ENCODE measurements at regions not wholly inside any gene's neighbourhood (a gene's known extent, or its start where the extent isn't known, plus 50 kb on each side); places are given as distances from the start of the nearest gene placed in this dataset.
A peak's percentile ranks its signal among the peaks of the same experiment; 100 is the strongest.

DNA sequence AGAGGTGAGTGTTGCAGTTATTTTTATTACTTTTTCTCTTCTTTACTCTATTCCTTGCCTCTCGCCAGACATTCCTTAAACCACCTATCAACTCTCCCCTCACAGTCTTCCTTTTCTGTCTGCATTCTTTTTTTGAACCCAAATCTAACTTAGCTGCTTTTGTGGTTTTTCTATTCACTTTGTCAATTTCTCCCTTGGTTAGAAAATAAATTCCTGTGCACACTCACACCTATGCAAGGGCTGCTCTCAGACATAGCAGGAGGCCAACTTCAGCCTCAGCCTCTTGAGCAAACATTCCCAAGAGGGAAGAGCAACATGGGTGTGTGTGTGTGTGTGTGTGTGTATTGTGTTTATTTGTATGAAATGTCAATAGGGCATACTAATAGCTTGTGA is 808.6 kb downstream of the RNF144A start:
- intact Hi-C loops (cut with micrococcal nuclease) = loop anchor here (1.0 to 5.0 kb wide), 2 partner anchors 299 to 956 kb away; partner anchors contain the start of gene ID2
- Mint-ChIP-seq H3K4me1 (ENCODE audit: low read depth) (peaks cover 18% of the 10 kb centered on the region), H3K9me3 (no peaks in the 10 kb centered on the region), H3K36me3 (ENCODE audit: low read depth) (no peaks in the 10 kb centered on the region), H3K4me3 (peak overlapping the region; percentile 30), H3K27me3 (ENCODE audit: low read depth) (no peaks in the 10 kb centered on the region), H3K27ac (peak overlapping the region; percentile 25)
- no peak for DNase-seq
- CTCF ChIA-PET = interaction anchor here (1.2 to 1.7 kb wide), 3 partner anchors 10 to 288 kb away, joined by 3 to 8 read pairs (median 4); no protein-coding TSS in a partner anchor

DNA sequence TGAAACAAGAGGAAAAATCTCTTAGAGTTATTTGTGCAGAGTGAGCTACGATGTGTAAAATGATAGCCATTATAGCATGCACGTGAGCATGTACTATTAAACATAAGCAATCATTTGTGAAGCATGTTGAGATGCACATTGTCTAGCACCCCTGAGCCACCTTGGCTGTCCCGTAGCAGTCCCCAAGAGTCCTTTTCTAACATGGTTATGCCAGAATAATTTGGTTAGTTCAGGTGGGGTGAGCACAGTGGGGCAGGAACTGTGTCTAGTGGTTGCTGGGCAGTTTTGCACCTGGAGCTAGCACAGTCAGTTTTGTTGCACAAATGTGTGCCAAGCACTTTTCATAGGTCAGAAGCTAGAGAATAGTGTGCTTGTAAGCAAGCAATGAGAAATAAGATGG is 809.8 kb downstream of the RNF144A start:
- Mint-ChIP-seq H3K4me3 (peak overlapping the region; percentile 39), H3K4me1 (ENCODE audit: low read depth) (peaks cover 20% of the 10 kb centered on the region), H3K9me3 (no peaks in the 10 kb centered on the region), H3K27ac (no peak overlapping the region), H3K27me3 (ENCODE audit: low read depth) (no peaks in the 10 kb centered on the region), H3K36me3 (ENCODE audit: low read depth) (no peaks in the 10 kb centered on the region)
- CTCF ChIA-PET = interaction anchor here (1.1 to 1.2 kb wide), 2 partner anchors 8 to 62 kb away, joined by 3 read pairs; no protein-coding TSS in a partner anchor
- intact Hi-C loops (cut with micrococcal nuclease) = loop anchor here (5.0 kb wide), 1 partner anchor 955 kb away; the partner anchor contains the start of gene ID2
- DNase-seq = no peak

DNA sequence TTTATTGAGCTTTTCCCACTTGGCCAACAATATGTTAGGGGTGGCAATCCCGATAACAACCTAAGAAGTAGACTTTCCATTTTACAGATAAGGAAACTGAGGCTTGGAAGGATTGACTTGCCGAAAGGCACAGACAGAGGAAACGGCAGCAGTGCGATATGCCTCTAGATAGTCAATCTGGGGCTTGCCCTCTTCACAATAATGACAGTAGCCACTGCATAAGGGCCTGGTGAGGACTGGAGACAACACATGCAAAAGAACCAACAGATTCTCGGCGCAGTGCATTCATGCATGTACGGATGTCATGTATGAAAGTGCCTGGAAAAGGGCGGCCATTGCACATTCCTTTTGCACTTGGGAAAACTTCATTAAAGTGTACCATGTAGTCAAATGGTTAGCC is 811.2 kb downstream of the RNF144A start:
- H3K27me3 Mint-ChIP-seq (ENCODE audit: low read depth) = no peaks in the 10 kb centered on the region
- CTCF ChIA-PET = no interaction called here
- peak overlapping the region; percentile 66 for H3K27ac Mint-ChIP-seq
- intact Hi-C loops (cut with micrococcal nuclease) = loop anchor here (5.0 kb wide), 1 partner anchor 954 kb away; the partner anchor contains the start of gene ID2
- DNase-seq = no peak
- no peaks in the 10 kb centered on the region for H3K9me3 Mint-ChIP-seq
- H3K4me1 Mint-ChIP-seq (ENCODE audit: low read depth) = peaks cover 20% of the 10 kb centered on the region
- H3K36me3 Mint-ChIP-seq (ENCODE audit: low read depth) = no peaks in the 10 kb centered on the region
- peak overlapping the region; percentile 37 for H3K4me3 Mint-ChIP-seq

DNA sequence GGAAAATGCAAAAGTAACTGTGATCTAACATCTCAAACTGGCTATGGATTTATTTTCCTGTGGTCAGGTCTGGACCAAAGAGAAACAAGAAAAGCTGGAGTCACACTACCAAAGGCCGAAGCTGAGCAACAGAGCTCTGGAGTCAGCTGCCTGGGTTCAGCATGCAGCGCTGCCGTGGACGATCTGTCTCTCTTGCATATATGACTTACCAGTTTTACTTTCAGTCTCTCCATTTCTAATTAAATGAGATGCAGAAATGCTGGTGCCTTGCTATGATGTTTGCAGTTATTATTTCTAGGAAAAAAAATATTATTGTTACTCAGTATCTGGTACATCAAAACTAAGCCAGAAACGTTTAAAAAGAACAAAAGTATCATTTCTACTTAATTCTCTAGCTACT is 813.2 kb downstream of the RNF144A start:
- peaks cover 16% of the 10 kb centered on the region for H3K4me1 Mint-ChIP-seq (ENCODE audit: low read depth)
- DNase-seq = peak; percentile 46
- intact Hi-C loops (cut with micrococcal nuclease) = no loop called here
- H3K4me3 Mint-ChIP-seq = peak overlapping the region; percentile 71
- CTCF ChIA-PET = interaction anchor here (0.8 to 1.6 kb wide), 3 partner anchors 10 to 304 kb away, joined by 3 to 4 read pairs (median 3); no protein-coding TSS in a partner anchor
- no peaks in the 10 kb centered on the region for H3K36me3 Mint-ChIP-seq (ENCODE audit: low read depth)
- H3K27ac Mint-ChIP-seq = peak overlapping the region; percentile 83
- H3K9me3 Mint-ChIP-seq = no peaks in the 10 kb centered on the region
- H3K27me3 Mint-ChIP-seq (ENCODE audit: low read depth) = no peaks in the 10 kb centered on the region

DNA sequence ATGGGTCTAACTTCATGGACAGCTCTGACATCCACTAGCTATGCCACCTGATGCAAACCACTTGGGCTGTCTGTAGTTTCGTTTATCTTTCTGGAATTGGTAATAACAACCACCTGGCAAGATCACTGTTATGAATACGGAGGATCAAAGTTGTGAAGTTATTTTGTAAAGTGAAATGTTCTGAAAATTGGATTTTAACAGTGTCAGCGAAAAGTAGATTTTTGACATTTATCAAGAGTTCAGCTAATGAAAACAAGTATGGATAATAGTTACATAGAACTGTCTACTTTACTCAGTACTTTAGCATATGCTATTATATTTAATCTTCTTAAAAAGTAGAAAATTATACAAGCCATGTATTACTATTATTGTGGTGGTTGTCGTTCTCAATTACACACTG is 813.8 kb downstream of the RNF144A start:
- H3K36me3 Mint-ChIP-seq (ENCODE audit: low read depth) = no peaks in the 10 kb centered on the region
- no peaks in the 10 kb centered on the region for H3K9me3 Mint-ChIP-seq
- peak overlapping the region; percentile 71 for H3K4me3 Mint-ChIP-seq
- intact Hi-C loops (cut with micrococcal nuclease) = no loop called here
- DNase-seq = no peak
- peaks cover 10% of the 10 kb centered on the region for H3K4me1 Mint-ChIP-seq (ENCODE audit: low read depth)
- CTCF ChIA-PET = interaction anchor here (0.8 to 1.6 kb wide), 3 partner anchors 10 to 304 kb away, joined by 3 to 4 read pairs (median 3); no protein-coding TSS in a partner anchor
- no peaks in the 10 kb centered on the region for H3K27me3 Mint-ChIP-seq (ENCODE audit: low read depth)
- H3K27ac Mint-ChIP-seq = peak overlapping the region; percentile 37

DNA sequence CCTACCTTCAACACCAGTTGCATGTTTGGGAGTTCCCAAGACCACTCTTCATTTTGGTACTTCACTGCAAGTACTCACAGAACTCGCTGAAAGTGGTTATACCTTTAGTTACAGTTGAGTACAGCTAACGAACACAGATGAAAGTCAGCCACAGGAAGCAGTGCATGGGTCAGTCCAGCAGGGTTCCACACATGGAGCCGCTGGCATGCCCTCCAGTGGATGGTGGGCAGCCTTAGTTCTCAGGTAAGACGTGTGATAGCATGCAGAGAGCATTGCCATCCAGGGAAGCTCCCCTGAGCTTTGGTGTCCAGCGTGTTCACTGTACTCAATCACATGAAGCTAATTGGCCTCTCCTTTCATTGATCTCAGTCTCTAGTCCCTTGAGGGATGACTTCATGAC is 815.3 kb downstream of the RNF144A start:
- Mint-ChIP-seq H3K4me1 (ENCODE audit: low read depth) (peaks cover 10% of the 10 kb centered on the region), H3K36me3 (ENCODE audit: low read depth) (no peaks in the 10 kb centered on the region), H3K27me3 (ENCODE audit: low read depth) (no peaks in the 10 kb centered on the region), H3K4me3 (no peak overlapping the region), H3K9me3 (no peaks in the 10 kb centered on the region), H3K27ac (no peak overlapping the region)
- CTCF ChIA-PET = no interaction called here
- no peak for DNase-seq
- intact Hi-C loops (cut with micrococcal nuclease) = no loop called here

DNA sequence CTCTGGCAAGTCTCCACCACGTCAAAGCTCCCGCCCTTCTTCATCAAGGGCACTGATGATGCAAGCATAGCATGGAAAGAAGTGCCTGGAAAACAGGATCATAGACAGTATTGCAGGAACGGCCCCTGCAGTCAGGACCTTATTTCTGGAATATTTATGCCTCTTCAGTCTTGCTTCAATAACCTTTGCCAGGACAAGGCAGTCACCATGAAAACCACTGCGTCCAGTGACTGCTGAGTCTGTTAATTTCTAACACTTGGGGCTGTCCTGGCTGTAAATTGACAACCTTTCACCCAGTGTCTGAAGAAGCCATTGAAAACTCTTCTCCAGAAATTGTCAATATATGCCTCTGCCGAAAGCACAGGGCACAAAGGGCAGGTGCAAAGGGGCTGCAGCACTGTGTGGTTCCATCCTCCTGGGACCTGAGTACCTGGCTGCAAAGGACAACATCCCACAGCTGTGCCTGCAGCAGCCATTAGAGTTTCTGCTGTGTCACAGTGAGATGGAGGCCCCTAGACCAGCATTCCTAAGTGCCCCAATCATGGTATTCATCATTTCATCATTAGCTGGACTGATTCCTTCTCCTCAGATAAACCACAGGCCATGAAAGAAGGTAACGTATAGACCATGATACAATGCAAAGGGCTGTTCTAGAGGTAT is 819.6 kb downstream of the RNF144A start:
- no peak for DNase-seq
- CTCF ChIA-PET = no interaction called here
- Mint-ChIP-seq H3K27ac (no peak overlapping the region), H3K4me3 (no peak overlapping the region), H3K36me3 (ENCODE audit: low read depth) (no peaks in the 10 kb centered on the region), H3K4me1 (ENCODE audit: low read depth) (peaks cover 6% of the 10 kb centered on the region), H3K27me3 (ENCODE audit: low read depth) (no peaks in the 10 kb centered on the region), H3K9me3 (no peaks in the 10 kb centered on the region)
- intact Hi-C loops (cut with micrococcal nuclease) = no loop called here

DNA sequence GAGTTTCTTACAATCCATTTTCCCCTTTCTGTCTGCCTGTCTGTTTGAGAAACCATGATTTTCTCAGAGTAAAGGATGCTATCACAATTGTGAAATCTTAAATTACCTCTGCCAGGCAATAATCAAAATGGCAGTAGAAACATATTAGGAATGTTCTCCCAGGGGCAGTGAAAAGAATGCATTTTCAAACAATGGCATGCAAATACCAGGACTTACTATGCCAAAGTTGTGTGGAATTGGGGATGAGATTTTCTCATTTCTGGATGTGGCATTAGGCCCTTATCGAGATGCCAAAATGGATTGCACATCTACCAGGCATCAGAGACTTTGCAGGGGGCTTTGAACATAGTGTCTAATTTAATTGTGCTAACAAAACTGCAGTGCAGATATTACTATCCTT is 821.4 kb downstream of the RNF144A start:
- DNase-seq = no peak
- intact Hi-C loops (cut with micrococcal nuclease) = no loop called here
- Mint-ChIP-seq H3K27ac (no peak overlapping the region), H3K27me3 (ENCODE audit: low read depth) (no peaks in the 10 kb centered on the region), H3K9me3 (no peaks in the 10 kb centered on the region), H3K4me1 (ENCODE audit: low read depth) (peaks cover 8% of the 10 kb centered on the region), H3K36me3 (ENCODE audit: low read depth) (no peaks in the 10 kb centered on the region), H3K4me3 (no peak overlapping the region)
- CTCF ChIA-PET = interaction anchor here (0.8 kb wide), 1 partner anchor 11 kb away, joined by 3 read pairs; no protein-coding TSS in a partner anchor

DNA sequence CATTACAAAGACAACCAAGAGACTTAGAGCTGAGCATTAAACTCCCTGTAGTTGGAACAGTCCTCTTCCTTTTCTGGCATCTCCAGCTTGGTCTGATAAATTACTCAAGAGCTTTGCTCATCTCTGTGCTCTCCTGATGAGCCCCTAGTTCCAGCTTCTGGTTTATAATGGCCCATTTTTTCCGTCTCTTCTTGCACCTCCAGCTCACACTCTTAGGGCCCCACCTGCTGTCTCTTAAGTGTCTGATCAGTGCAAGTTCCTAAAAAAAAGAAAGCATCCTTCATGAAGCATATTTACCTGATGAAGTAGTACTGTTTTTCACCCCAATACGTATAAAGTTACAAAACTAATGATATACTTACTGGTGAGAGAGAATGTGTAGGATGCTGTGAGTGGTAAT is 822.9 kb downstream of the RNF144A start:
- H3K4me1 Mint-ChIP-seq (ENCODE audit: low read depth) = peaks cover 12% of the 10 kb centered on the region
- no peak for DNase-seq
- no peak overlapping the region for H3K27ac Mint-ChIP-seq
- intact Hi-C loops (cut with micrococcal nuclease) = loop anchor here (2.0 to 5.0 kb wide), 2 partner anchors 311 to 643 kb away; no protein-coding TSS in a partner anchor
- no peak overlapping the region for H3K4me3 Mint-ChIP-seq
- H3K9me3 Mint-ChIP-seq = no peaks in the 10 kb centered on the region
- no peaks in the 10 kb centered on the region for H3K36me3 Mint-ChIP-seq (ENCODE audit: low read depth)
- no peaks in the 10 kb centered on the region for H3K27me3 Mint-ChIP-seq (ENCODE audit: low read depth)
- CTCF ChIA-PET = interaction anchor here (1.1 to 2.4 kb wide), 6 partner anchors 9 to 942 kb away, joined by 3 to 18 read pairs (median 4); no protein-coding TSS in a partner anchor

DNA sequence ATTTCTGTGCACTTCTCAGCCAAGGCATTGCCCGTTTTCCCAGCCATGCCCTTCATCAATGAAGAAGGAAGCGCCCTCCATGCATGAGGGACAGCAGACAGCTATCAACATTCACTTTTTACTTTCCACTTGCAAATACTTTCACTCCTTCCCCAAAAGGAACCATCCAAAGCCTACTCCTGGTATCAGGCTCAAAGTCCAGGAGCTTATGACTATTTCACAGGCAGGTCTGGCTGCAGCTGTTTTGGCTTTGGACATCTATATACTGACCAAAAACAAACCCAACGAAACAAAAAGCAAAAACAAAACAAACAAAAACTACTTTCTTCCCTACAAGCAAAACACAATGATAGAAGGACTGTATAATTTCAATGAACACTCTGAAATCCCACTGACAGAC is 825.1 kb downstream of the RNF144A start:
- no peak for DNase-seq
- peaks cover 1% of the 10 kb centered on the region for H3K27me3 Mint-ChIP-seq (ENCODE audit: low read depth)
- H3K4me1 Mint-ChIP-seq (ENCODE audit: low read depth) = peaks cover 12% of the 10 kb centered on the region
- CTCF ChIA-PET = no interaction called here
- intact Hi-C loops (cut with micrococcal nuclease) = loop anchor here (5.0 kb wide), 1 partner anchor 645 kb away; no protein-coding TSS in a partner anchor
- H3K4me3 Mint-ChIP-seq = no peak overlapping the region
- H3K36me3 Mint-ChIP-seq (ENCODE audit: low read depth) = no peaks in the 10 kb centered on the region
- H3K27ac Mint-ChIP-seq = no peak overlapping the region
- no peaks in the 10 kb centered on the region for H3K9me3 Mint-ChIP-seq

DNA sequence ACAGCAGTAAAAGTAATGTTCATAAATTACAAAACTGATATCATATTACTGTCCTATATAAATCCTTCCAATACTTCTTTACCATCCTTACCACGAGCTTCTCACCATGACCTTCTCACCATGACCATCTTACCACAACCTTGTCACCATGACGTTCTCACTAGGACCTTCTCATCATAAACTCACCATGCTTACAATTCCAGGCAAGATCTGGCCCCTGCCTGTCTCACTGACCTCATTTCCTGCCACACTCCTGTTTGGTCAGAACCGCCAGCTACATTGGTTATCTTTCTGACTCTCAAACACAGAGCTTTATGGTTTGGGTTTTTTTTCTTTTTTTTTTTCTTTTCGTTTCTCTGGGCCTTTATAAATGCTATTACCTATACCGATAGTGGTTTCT is 827.6 kb downstream of the RNF144A start:
- no peak overlapping the region for H3K4me3 Mint-ChIP-seq
- CTCF ChIA-PET = no interaction called here
- no peaks in the 10 kb centered on the region for H3K9me3 Mint-ChIP-seq
- H3K27ac Mint-ChIP-seq = no peak overlapping the region
- H3K27me3 Mint-ChIP-seq (ENCODE audit: low read depth) = peaks cover 1% of the 10 kb centered on the region
- DNase-seq = peak; percentile 29
- peaks cover 11% of the 10 kb centered on the region for H3K4me1 Mint-ChIP-seq (ENCODE audit: low read depth)
- intact Hi-C loops (cut with micrococcal nuclease) = loop anchor here (5.0 kb wide), 1 partner anchor 648 kb away; no protein-coding TSS in a partner anchor
- H3K36me3 Mint-ChIP-seq (ENCODE audit: low read depth) = no peaks in the 10 kb centered on the region

DNA sequence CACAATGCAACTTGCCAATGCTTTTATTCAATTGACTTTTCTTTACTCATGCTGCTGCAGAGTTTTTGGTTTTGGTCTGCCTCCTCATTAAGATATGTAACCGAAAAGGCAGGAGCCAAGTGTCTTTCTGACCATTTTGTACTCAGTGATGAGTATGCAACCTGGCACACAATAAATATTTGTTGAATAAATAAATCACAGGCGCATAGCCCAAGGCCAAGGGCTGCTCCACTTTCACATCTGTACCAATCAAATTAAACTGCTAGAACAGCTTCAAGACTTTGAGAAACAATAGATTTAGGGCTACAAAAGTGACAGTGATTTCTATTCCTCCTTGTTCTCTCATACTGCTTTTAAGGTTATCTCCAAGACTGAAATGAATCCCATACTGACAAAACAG is 828.2 kb downstream of the RNF144A start:
- H3K9me3 Mint-ChIP-seq = no peaks in the 10 kb centered on the region
- H3K27ac Mint-ChIP-seq = no peak overlapping the region
- CTCF ChIA-PET = no interaction called here
- H3K36me3 Mint-ChIP-seq (ENCODE audit: low read depth) = no peaks in the 10 kb centered on the region
- H3K4me1 Mint-ChIP-seq (ENCODE audit: low read depth) = peaks cover 6% of the 10 kb centered on the region
- DNase-seq = no peak
- peaks cover 1% of the 10 kb centered on the region for H3K27me3 Mint-ChIP-seq (ENCODE audit: low read depth)
- no peak overlapping the region for H3K4me3 Mint-ChIP-seq
- intact Hi-C loops (cut with micrococcal nuclease) = no loop called here

Data from activated naive CD4-positive, alpha-beta T cell treated with anti-CD3 and anti-CD28 coated beads for 36 hours (primary cell).